ENCODE measurements at regions not wholly inside any gene's neighbourhood (a gene's known extent, or its start where the extent isn't known, plus 50 kb on each side); places are given as distances from the start of the nearest gene placed in this dataset.
"Not testable (repeated sequence)": the region's sequence is repeated elsewhere in the genome, so short reads cannot be mapped to it uniquely, and the experiment has no call there.

- H3K4me3 ChIP-seq (ENCODE audit: low read length) = no peak overlapping the region
- DNase-seq (ENCODE audit: low read depth) = no peak
- TF ChIP-seq CTCF (conservative IDR thresholded peaks at IDR 0.05; ENCODE audit: low read depth, low read length) = no peak
Observed at GRCh38 chr4:167966143-167966542, 126.2 kb upstream of the ANXA10 start.

DNA sequence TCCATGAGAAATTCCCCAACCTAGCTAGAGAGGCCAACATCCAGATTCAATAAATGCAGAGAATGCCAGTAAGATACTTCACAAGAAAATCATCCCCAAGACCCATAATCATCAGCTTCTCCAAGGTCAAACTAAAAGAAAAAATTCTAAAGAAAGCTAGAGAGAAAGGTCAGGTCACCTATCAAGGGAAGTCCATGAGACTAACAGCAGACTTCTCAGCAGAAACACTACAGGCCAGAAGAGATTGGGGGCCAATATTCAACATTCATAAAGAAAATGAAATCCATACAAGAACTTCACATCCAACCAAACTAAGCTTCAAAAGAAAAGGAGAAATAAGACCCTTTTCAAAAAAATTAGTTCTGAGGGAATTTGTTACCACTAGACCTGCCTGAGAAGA lies 118.8 kb upstream of the ANXA10 start:
- TF ChIP-seq CTCF (conservative IDR thresholded peaks at IDR 0.05; ENCODE audit: low read depth, low read length) = no peak
- DNase-seq (ENCODE audit: low read depth) = no peak
- H3K4me3 ChIP-seq (ENCODE audit: low read length) = no peak overlapping the region

GRCh38 chr4:167985565-167985964 lies 106.8 kb upstream of the ANXA10 start:
- DNase-seq (ENCODE audit: low read depth) = no peak
- no peak overlapping the region for H3K4me3 ChIP-seq (ENCODE audit: low read length)
- no peak for TF ChIP-seq CTCF (conservative IDR thresholded peaks at IDR 0.05; ENCODE audit: low read depth, low read length)

DNA sequence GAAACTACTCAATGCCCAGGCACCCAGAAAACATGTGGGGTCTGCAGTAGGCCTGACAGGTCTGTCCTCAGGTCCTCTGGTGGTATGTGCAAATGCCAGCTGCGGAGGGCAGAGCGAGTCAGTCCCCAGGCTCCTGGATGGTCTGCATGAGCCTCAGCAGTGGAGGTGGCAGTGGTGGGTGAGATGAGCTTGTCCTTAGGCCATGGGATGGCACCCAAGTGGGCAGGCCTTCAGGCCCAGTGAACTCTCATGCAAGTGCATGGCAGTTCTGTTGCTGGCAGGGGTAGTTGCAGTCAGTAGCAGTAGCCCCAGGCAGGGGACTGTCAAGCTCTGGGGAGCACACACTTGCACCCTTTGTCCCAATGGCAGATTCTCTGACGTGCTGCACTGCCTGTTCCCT lies 106.3 kb upstream of the ANXA10 start:
- no peak overlapping the region for H3K4me3 ChIP-seq (ENCODE audit: low read length)
- TF ChIP-seq CTCF (conservative IDR thresholded peaks at IDR 0.05; ENCODE audit: low read depth, low read length) = no peak
- no peak for DNase-seq (ENCODE audit: low read depth)

DNA sequence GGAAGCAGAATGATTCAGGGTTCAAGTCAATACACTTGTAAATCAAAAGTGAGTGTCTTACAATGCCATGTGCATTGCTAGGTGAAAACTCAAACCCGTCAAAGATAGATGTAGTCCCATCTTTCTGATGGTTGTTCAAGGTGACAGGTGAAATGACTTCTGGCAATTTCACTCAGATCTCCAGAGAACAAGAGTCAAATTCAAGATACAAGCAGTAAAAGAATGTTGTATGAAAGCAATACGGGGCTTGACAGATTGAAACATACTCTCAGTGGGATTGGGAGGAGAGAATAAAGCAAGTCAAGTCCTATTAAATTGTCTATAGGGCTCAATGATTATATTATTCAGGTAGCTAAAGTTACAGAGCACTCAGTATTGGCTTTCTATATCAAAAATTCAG lies 105.1 kb upstream of the ANXA10 start:
- DNase-seq (ENCODE audit: low read depth) = no peak
- no peak for TF ChIP-seq CTCF (conservative IDR thresholded peaks at IDR 0.05; ENCODE audit: low read depth, low read length)
- no peak overlapping the region for H3K4me3 ChIP-seq (ENCODE audit: low read length)

DNA sequence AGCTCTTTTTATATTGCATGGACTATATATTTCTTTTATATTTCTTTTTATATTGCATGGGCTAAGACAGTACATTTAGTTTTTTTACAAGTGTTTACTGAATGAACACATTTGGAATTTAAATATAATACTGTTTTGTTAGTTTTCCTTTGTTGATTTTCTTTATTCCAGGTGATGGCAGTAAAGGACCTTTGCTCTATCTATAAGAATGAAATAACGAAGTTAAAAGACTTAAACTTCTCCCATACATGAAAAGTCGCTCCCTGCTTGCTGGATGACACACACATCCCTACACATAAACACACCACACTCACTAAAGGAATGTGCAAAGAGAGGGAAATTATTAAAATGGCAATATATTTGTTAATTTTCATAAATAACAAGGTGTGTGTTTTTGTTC lies 102.5 kb upstream of the ANXA10 start:
- DNase-seq (ENCODE audit: low read depth) = no peak
- TF ChIP-seq CTCF (conservative IDR thresholded peaks at IDR 0.05; ENCODE audit: low read depth, low read length) = no peak
- no peak overlapping the region for H3K4me3 ChIP-seq (ENCODE audit: low read length)

DNA sequence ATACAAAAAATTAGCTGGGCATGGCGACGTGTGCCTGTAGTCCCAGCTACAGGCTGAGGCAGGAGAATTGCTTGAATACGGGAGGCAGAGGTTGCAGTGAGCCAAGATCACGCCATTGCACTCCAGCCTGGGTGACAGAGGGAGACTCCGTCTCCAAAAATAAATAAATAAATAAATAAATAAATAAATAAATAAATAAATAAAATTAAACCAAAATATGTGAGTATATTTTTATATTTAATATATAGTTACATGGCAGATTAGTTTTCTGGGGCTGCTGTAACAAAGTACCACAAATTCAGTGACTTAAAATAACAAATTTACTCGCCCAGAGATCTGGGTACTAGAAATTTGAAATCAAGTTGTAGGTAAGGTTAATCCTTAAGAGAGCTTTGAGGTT lies 84.2 kb upstream of the ANXA10 start:
- DNase-seq (ENCODE audit: low read depth); H3K4me3 ChIP-seq (ENCODE audit: low read length): not testable (repeated sequence)

DNA sequence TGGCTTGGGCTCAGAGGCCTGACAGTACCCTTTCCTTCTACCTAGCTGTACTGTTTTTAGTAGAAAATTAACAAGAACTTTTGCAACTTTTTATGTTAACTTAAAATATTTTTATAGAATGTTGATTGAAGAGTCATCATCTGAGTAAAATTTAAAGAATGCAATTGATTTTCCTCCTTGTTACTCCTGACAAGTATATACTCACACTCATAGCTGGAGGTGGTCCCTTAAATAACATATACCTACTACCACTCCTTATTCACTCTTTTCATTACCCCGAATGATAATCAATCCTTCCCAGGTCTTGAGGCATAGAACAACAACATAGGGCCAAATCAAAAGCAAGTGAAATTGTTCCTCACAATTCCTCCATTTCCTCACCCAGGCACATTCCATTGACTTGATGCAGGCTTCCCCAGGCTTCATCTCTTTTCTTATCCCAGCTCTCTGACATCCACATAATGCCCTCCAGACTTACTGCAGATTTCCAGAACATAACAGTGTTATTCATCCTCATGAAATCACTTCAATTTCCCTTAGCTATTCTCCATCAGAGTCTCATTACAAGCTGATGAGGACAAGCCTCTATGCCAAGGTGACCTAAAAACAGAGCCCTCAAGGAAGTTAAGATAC lies 73.2 kb upstream of the ANXA10 start:
- no peak overlapping the region for H3K4me3 ChIP-seq (ENCODE audit: low read length)
- DNase-seq (ENCODE audit: low read depth) = no peak
- TF ChIP-seq CTCF (conservative IDR thresholded peaks at IDR 0.05; ENCODE audit: low read depth, low read length) = no peak
